ENCODE measurements at regions not wholly inside any gene's neighbourhood (a gene's known extent, or its start where the extent isn't known, plus 50 kb on each side); places are given as distances from the start of the nearest gene placed in this dataset.

- Mint-ChIP-seq H3K4me3 (ENCODE audit: unreplicated experiment) (no peak overlapping the region), H3K27ac (ENCODE audit: unreplicated experiment) (no peak overlapping the region), H3K9me3 (ENCODE audit: unreplicated experiment) (no peaks in the 10 kb centered on the region), H3K4me1 (ENCODE audit: unreplicated experiment) (no peaks in the 10 kb centered on the region), H3K36me3 (ENCODE audit: low read depth, unreplicated experiment) (peaks cover 7% of the 10 kb centered on the region), H3K27me3 (ENCODE audit: unreplicated experiment) (peaks cover 8% of the 10 kb centered on the region)
- DNase-seq (ENCODE audit: low spot score), result no peak
- TF ChIP-seq CTCF (IDR thresholded peaks at IDR 0.05; ENCODE audit: unreplicated experiment), result no peak
Measured at GRCh38 chr9:134575103-134575900, 66.3 kb upstream of the COL5A1 start.

DNA sequence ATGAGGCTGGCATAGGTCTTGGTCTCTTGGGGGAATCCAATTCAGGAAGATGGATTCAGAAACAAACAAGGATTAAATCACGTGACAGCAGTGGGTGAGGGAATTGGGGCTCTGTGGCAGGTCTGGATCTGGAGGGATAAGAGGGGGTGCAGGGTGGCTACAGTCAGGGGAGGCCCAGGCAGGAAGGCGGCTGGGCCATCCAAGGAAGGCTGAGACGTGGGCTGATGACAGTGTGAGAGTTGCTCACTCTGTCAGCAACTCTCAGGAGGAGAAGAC is 65.8 kb upstream of the COL5A1 start:
- H3K9me3 Mint-ChIP-seq (ENCODE audit: unreplicated experiment), result no peaks in the 10 kb centered on the region
- H3K4me1 Mint-ChIP-seq (ENCODE audit: unreplicated experiment), result no peaks in the 10 kb centered on the region
- H3K36me3 Mint-ChIP-seq (ENCODE audit: low read depth, unreplicated experiment), result peaks cover 7% of the 10 kb centered on the region
- H3K27me3 Mint-ChIP-seq (ENCODE audit: unreplicated experiment), result peaks cover 8% of the 10 kb centered on the region
- H3K4me3 Mint-ChIP-seq (ENCODE audit: unreplicated experiment), result no peak overlapping the region
- DNase-seq (ENCODE audit: low spot score), result no peak
- no peak overlapping the region for H3K27ac Mint-ChIP-seq (ENCODE audit: unreplicated experiment)
- no peak for TF ChIP-seq CTCF (IDR thresholded peaks at IDR 0.05; ENCODE audit: unreplicated experiment)

DNA sequence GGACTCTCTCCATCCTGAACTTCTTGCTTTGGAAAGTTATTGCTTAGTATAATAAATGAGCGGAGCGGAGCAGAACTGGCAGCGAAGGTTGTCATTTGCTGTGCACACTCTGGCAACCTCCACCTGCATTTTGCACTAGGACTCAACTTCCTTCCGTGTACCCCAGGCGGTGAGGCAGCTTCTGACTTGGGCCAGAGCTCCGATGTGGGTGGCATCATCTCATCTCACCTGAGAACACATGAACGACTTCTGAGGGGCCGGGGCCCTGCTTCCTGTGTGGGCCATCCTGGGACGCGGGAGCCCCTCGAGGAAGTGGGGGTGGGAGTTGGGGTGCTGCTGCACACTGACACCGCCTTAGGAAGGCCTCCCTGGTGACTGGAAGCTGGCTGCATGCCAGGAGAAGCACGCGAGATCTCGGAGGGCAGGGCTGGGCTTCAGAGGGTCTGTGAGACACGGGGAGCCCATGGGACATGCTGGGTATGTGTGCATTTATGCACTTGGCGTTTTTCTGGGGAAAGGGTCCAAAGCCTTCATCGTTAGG is 56.5 kb upstream of the COL5A1 start:
- Mint-ChIP-seq H3K27me3 (ENCODE audit: unreplicated experiment) (no peaks in the 10 kb centered on the region), H3K27ac (ENCODE audit: unreplicated experiment) (no peak overlapping the region), H3K4me3 (ENCODE audit: unreplicated experiment) (no peak overlapping the region), H3K4me1 (ENCODE audit: unreplicated experiment) (no peaks in the 10 kb centered on the region), H3K36me3 (ENCODE audit: low read depth, unreplicated experiment) (no peaks in the 10 kb centered on the region), H3K9me3 (ENCODE audit: unreplicated experiment) (no peaks in the 10 kb centered on the region)
- TF ChIP-seq CTCF (IDR thresholded peaks at IDR 0.05; ENCODE audit: unreplicated experiment), result no peak
- DNase-seq (ENCODE audit: low spot score), result no peak

GRCh38 chr9:134585746-134586706 is 55.6 kb upstream of the COL5A1 start:
- no peak overlapping the region for H3K4me3 Mint-ChIP-seq (ENCODE audit: unreplicated experiment)
- H3K9me3 Mint-ChIP-seq (ENCODE audit: unreplicated experiment), result no peaks in the 10 kb centered on the region
- no peak for TF ChIP-seq CTCF (IDR thresholded peaks at IDR 0.05; ENCODE audit: unreplicated experiment)
- H3K4me1 Mint-ChIP-seq (ENCODE audit: unreplicated experiment), result no peaks in the 10 kb centered on the region
- H3K36me3 Mint-ChIP-seq (ENCODE audit: low read depth, unreplicated experiment), result no peaks in the 10 kb centered on the region
- no peak for DNase-seq (ENCODE audit: low spot score)
- no peak overlapping the region for H3K27ac Mint-ChIP-seq (ENCODE audit: unreplicated experiment)
- H3K27me3 Mint-ChIP-seq (ENCODE audit: unreplicated experiment), result peaks cover under 1% of the 10 kb centered on the region
